ENCODE measurements at regions not wholly inside any gene's neighbourhood (a gene's known extent, or its start where the extent isn't known, plus 50 kb on each side); places are given as distances from the start of the nearest gene placed in this dataset.

GRCh38 chr9:106798016-106798799, 64.8 kb upstream of the ZNF462 start:
- H3K27ac ChIP-seq = no peak overlapping the region
- POLR2A ChIA-PET (ENCODE audit: low non-redundant PET) = no interaction called here
- CTCF ChIA-PET = interaction anchor here (0.6 kb wide), 1 partner anchor 845 kb away, joined by 4 read pairs; no protein-coding TSS in a partner anchor
- TF ChIP-seq CTCF (conservative IDR thresholded peaks at IDR 0.05; ENCODE audit: low read depth) = no peak
- no peak for DNase-seq (ENCODE audit: low spot score)

GRCh38 chr9:106799152-106799551, 63.8 kb upstream of the ZNF462 start:
- peak; percentile 85 for DNase-seq (ENCODE audit: low spot score)
- CTCF ChIA-PET = no interaction called here
- no peak for TF ChIP-seq CTCF (conservative IDR thresholded peaks at IDR 0.05; ENCODE audit: low read depth)
- POLR2A ChIA-PET (ENCODE audit: low non-redundant PET) = no interaction called here
- H3K27ac ChIP-seq = no peak overlapping the region

GRCh38 chr9:106800701-106801270, 62.2 kb upstream of the ZNF462 start:
- no peak for DNase-seq (ENCODE audit: low spot score)
- POLR2A ChIA-PET (ENCODE audit: low non-redundant PET) = no interaction called here
- CTCF ChIA-PET = interaction anchor here (0.6 to 0.8 kb wide), 2 partner anchors 50 to 189 kb away, joined by 3 to 5 read pairs; no protein-coding TSS in a partner anchor

GRCh38 chr9:106801816-106802215, 61.1 kb upstream of the ZNF462 start:
- ChIA-PET CTCF (interaction anchor here (0.6 to 0.8 kb wide), 3 partner anchors 78 to 188 kb away, joined by 3 to 5 read pairs (median 3); no protein-coding TSS in a partner anchor), POLR2A (ENCODE audit: low non-redundant PET) (no interaction called here)
- no peak for DNase-seq (ENCODE audit: low spot score)
- H3K27ac ChIP-seq = no peak overlapping the region
- no peak for TF ChIP-seq CTCF (conservative IDR thresholded peaks at IDR 0.05; ENCODE audit: low read depth)

More at GRCh38 chr9:106800701-106801270, 62.2 kb upstream of the ZNF462 start:
- no peak for TF ChIP-seq CTCF (conservative IDR thresholded peaks at IDR 0.05; ENCODE audit: low read depth)
- H3K27ac ChIP-seq = no peak overlapping the region
